Left renal pelvis (tissue), 4 donors: ENCODE measurements at regions not wholly inside any gene's neighbourhood (a gene's known extent, or its start where the extent isn't known, plus 50 kb on each side); places are given as distances from the start of the nearest gene placed in this dataset.
"Not testable (repeated sequence)": the region's sequence is repeated elsewhere in the genome, so short reads cannot be mapped to it uniquely, and the experiment has no call there.

Source experiments
- DNase-seq, 4 donors: peaks; one replicate each; pipeline ENCODE4 v3.0.0-alpha.2; 2013; ENCODE audit warnings: low read depth in 4 of 4, low spot score in 3 of 4

DNA sequence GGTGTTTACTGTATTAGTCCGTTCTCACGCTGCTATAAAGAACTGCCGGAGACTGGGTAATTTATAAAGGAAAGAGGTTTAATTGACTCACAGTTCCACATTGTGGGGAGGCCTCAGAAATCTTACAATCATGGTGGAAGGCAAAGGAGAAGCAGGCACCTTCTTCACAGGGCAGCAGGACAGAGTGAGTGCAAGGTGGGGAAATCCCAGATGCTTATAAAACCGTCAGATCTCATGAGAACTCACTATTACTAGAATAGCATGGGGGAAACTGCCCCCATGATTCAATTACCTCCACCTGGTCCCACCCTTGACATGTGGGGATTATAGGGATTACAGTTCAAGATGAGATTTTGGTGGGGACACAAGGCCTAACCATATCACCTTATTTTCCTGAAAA, 60.1 kb upstream of the IFNGR1 start:
- not testable (repeated sequence) for DNase-seq

DNA sequence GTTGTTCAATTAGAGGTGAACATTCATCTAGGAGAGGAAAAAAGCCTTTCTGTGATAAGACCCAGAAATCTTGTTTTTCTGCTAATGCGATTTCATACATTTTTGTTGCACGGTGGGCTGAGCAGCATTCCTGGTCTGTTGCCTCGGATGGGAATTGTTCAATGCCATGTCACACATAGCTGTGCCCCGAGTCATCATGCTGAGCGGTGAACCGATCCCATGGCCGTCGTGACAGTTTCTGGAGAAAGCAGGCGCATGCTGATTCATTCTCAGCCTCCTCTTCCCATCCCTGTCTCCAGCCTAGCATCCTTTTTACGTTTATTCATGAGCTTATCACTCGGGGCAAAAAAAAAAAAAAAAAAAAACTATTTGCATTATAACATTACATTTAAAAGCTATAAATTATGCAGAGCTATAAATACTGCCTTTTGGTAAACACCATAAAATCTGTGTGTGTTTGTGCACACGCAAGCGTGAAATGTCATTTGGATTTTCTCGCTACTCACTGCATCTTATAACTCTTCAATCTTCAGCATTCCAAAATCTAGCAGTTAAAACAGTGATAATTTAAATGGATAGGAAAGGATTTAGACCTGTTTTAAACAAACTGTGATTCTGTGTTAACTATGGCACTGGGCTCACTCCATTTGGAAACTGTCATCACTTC, 58.9 kb upstream of the IFNGR1 start:
- DNase-seq: no peak

DNA sequence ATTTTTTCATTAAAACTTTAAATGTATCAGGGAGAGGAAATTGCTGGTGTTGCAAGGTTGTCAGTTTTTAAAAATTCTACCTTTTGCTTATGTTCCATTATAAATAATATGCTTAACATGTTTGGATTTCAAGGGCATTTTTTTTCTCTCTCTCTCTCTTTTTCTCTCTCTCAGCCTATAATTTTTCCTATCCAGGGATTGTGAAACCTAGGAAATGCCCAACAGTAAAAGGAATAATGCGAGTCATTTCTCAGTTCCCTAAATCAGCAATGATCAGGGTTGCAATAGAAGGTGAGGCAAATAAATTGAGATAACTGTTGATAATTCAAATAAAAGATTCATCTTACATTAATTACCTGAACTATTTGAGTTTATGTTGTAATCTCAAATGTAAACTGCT, 53.2 kb upstream of the IFNGR1 start:
- DNase-seq: no peak

DNA sequence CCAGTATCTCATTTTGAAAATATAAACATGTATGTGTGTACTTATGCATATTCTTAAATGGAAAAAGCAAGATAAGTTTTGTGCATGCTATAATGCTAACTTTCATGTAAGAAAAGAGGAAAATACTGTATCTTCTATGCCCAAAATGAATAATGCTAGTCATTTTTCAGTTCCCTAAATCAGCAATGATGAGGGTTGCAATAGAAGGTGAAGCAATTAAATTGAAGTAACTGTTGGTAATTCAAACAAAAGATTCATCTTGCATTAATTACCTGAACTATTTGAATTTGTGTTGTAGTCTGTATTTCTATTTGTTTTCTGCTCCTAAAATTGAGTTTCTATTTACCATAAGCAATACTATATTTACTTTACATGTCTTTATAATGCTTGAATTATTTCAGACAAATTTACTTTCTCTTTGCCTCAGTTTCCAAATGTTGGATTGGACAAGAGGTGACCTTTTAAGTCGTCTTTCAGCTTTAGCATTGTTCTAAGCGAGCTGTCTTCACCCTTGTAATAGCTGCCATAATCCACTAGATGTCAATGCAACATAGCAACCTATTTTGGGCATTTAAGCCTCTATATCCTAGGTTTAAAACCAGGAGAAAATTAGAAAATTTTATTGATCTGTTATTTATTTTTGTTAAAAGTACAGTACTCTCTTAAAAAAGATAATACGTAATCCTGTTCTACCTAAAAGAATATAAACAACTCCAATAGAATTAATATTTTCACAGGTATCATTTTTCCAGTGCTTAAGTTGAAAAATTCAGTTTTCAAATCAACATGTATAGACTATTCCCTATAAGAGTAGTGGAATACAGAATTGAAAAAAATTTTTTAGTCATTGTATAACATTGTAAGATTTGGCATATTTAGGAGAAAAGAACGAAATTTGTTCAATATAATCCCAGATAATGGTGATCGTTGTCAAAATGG, 52.3 kb upstream of the IFNGR1 start:
- peak in 1 of 4 donors; percentile 36 for DNase-seq

DNA sequence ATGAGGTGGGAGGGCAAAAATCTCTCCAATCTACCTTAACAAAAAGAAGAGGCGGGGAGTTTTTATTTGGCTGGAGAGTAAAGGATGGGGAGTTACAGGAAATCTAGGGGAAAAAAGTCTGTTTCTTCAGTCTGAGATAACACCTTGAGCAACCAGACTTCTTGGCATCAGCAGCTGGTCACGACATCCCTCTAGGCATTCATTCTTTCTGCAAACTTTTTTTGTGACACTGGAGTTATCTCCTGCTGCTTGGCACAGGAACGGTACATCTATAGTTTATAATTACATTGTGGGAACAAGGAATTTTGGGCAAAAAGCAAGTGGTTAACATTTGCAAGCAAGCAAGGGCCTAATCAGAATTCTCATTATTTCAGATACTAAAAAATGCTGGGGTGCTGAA, 50.6 kb upstream of the IFNGR1 start:
- DNase-seq: no peak

DNA sequence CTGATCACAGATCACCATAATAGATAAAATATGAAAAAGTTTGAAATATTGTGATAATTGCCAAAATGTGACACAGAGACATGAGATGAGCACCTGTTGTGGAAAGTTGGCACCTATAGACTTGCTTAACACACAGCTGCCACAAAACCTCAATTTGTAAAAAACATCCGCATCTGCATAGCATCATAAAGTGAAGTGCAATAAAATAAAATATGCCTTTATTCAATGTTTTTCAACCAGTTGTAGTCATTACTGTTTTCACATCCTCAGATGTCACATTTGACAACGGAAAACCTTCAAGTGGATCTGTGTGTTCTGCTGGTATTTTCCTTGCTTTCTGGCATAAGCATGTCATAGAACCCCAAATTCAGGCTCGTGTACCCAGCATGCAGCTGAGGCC, 50.2 kb upstream of the IFNGR1 start:
- no peak for DNase-seq
